Ascending aorta (tissue), 2 donors: ENCODE measurements at regions not wholly inside any gene's neighbourhood (a gene's known extent, or its start where the extent isn't known, plus 50 kb on each side); places are given as distances from the start of the nearest gene placed in this dataset.
"Not testable (repeated sequence)": the region's sequence is repeated elsewhere in the genome, so short reads cannot be mapped to it uniquely, and the experiment has no call there.

Experiments used
- DNase-seq, 2 donors: peaks; one replicate each; pipeline ENCODE4 v3.0.0-alpha.2; 2019; ENCODE audit warnings: low spot score in 2 of 2
- H3K27ac ChIP-seq, 2 donors: fragments of 200-600 bp; sonication (generic); one replicate each; pipeline ENCODE4 v1.5.1; 2016 to 2017; ENCODE audit warnings: mild to moderate bottlenecking in 1 of 2
- H3K27me3 ChIP-seq: fragments of 200-600 bp; sonication (generic); one replicate; pipeline ENCODE4 v1.5.1; 2017
- H3K36me3 ChIP-seq, 2 donors: fragments of 200-600 bp; sonication (generic); one replicate each; pipeline ENCODE4 v1.5.1; 2016
- H3K4me1 ChIP-seq, 2 donors: fragments of 200-600 bp; sonication (generic); one replicate each; pipeline ENCODE4 v1.5.1; 2016 to 2017; ENCODE audit warnings: mild to moderate bottlenecking in 1 of 2
- H3K4me3 ChIP-seq, 2 donors: fragments of 200-600 bp; sonication (generic); one replicate each; pipeline ENCODE4 v1.5.1; 2016 to 2017; ENCODE audit warnings: mild to moderate bottlenecking in 1 of 2
- H3K9me3 ChIP-seq, 2 donors: fragments of 200-600 bp; sonication (generic); one replicate each; pipeline ENCODE4 v1.5.1; 2016
- intact Hi-C: fragments of 100-400 bp; cut with DNase I; formaldehyde crosslinking; loops from one replicate; pipeline ENCODE4 v1.15.1; 2023
- TF ChIP-seq, protein P1 (sequence below), 3 experiments: fragments of 200-600 bp in 2 of 3; fragments of 450-650 bp in 1 of 3; sonication (generic) in 2 of 3; IDR thresholded peaks; one replicate each; pipeline ENCODE4 v1.5.1; 2016 to 2019; ENCODE audit warnings: antibody characterized with exemption in 3 of 3, mild to moderate bottlenecking in 1 of 3, moderate library complexity in 1 of 3

DNA sequence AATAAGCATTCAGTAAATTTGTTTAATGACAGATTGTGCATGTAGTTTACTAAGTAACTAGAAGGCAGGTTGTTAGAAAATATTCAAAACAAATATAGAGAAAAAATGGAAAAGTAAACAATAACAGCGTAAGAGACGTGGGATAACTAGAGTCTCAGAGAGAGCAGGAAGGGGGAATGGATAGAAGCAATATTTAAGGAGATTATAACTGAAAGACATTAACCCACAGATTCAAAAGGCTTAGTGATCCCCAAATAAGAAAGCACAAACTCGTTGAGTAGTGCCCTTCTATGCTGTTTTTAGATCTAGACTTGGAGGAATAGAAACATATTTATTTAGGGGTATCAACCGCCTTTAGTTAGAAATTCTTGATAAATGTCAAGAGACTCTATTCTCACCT is 169.7 kb upstream of the RGS6 start:
- intact Hi-C loops: no loop called here
- TF ChIP-seq, protein P1, sequence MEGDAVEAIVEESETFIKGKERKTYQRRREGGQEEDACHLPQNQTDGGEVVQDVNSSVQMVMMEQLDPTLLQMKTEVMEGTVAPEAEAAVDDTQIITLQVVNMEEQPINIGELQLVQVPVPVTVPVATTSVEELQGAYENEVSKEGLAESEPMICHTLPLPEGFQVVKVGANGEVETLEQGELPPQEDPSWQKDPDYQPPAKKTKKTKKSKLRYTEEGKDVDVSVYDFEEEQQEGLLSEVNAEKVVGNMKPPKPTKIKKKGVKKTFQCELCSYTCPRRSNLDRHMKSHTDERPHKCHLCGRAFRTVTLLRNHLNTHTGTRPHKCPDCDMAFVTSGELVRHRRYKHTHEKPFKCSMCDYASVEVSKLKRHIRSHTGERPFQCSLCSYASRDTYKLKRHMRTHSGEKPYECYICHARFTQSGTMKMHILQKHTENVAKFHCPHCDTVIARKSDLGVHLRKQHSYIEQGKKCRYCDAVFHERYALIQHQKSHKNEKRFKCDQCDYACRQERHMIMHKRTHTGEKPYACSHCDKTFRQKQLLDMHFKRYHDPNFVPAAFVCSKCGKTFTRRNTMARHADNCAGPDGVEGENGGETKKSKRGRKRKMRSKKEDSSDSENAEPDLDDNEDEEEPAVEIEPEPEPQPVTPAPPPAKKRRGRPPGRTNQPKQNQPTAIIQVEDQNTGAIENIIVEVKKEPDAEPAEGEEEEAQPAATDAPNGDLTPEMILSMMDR (IDR thresholded peaks at IDR 0.05): no peak
- no peak for DNase-seq
- Histone ChIP-seq H3K4me1 (no peaks in the 10 kb centered on the region), H3K27me3 (no peaks in the 10 kb centered on the region), H3K27ac (no peak overlapping the region), H3K9me3 (no peaks in the 10 kb centered on the region), H3K4me3 (no peak overlapping the region), H3K36me3 (no peaks in the 10 kb centered on the region)

- TF ChIP-seq, protein P1 (IDR thresholded peaks at IDR 0.05): no peak
- intact Hi-C loops: no loop called here
- Histone ChIP-seq H3K4me1 (no peaks in the 10 kb centered on the region), H3K9me3 (no peaks in the 10 kb centered on the region), H3K36me3 (no peaks in the 10 kb centered on the region), H3K4me3 (no peak overlapping the region), H3K27ac (no peak overlapping the region), H3K27me3 (no peaks in the 10 kb centered on the region)
- no peak for DNase-seq
Observed at GRCh38 chr14:71764701-71765382, 167.4 kb upstream of the RGS6 start.

DNA sequence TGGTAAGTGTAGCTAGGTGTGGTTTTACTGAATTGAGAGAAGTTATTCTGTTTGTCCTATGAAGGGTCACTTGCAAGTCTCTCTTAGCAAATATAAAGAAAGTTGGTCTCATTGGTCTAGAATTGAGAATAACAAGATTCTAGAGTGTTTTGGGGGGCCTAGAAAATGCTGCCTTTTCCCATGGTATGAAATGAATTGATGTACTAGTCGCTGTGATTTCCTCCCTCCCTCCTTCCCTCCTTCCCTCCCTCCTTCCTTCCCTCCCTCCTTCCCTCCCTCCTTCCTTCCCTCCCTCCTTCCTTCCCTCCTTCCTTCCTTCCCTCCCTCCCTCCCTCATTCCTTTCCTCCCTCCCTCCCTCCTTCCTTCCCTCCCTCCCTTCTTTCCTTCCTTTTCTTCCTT is 166.7 kb upstream of the RGS6 start:
- intact Hi-C loops: no loop called here
- TF ChIP-seq, protein P1 (IDR thresholded peaks at IDR 0.05): no peak
- H3K9me3 ChIP-seq: no peaks in the 10 kb centered on the region
- no peaks in the 10 kb centered on the region for H3K4me1 ChIP-seq
- H3K27me3 ChIP-seq: no peaks in the 10 kb centered on the region
- no peak overlapping the region for H3K4me3 ChIP-seq
- DNase-seq: no peak
- H3K36me3 ChIP-seq: no peaks in the 10 kb centered on the region
- no peak overlapping the region for H3K27ac ChIP-seq

DNA sequence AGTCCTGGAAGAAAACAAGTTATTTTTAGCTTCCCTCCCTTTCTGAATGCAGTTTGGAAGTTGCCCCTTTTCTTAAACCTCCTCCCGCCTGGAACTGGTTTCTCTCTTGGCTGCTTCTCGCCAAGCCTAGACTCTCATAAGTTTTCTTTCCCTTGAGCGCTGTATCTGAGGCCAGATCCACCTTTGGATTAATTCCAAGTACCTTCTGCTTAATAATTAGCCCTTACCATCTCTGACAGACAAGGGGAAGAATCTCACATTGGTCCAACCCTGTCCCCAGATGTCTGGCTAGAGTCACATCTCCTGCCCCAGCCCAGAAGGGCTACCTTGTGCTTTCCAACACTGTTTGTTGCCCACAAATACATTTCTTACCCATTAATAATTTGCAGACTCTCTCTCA is 161.8 kb upstream of the RGS6 start:
- Histone ChIP-seq H3K36me3 (no peaks in the 10 kb centered on the region), H3K4me3 (no peak overlapping the region), H3K27ac (no peak overlapping the region), H3K9me3 (no peaks in the 10 kb centered on the region), H3K27me3 (no peaks in the 10 kb centered on the region), H3K4me1 (no peaks in the 10 kb centered on the region)
- intact Hi-C loops: no loop called here
- DNase-seq: no peak
- TF ChIP-seq, protein P1 (IDR thresholded peaks at IDR 0.05): no peak

DNA sequence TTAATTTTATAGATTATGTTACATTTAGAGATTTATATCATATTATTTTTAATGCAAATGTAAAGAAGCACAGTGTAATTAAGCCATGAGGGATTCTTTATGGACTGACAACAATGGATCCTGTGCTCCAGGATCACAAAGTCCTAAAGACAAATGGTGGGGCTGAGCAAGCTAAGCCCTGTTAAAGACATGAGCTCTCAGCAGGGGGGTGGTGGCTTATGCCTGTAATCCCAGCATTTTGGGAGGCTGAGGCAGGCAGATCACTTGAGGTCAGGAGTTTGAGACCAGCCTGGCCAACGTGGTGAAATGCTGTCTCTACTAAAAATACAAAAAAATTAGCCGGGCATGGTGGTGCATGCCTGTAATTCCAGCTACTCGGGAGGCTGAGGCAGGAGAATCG is 160.8 kb upstream of the RGS6 start:
- H3K36me3 ChIP-seq, intact Hi-C loops, H3K4me3 ChIP-seq, H3K27ac ChIP-seq, H3K4me1 ChIP-seq, H3K9me3 ChIP-seq, H3K27me3 ChIP-seq, DNase-seq: not testable (repeated sequence)

DNA sequence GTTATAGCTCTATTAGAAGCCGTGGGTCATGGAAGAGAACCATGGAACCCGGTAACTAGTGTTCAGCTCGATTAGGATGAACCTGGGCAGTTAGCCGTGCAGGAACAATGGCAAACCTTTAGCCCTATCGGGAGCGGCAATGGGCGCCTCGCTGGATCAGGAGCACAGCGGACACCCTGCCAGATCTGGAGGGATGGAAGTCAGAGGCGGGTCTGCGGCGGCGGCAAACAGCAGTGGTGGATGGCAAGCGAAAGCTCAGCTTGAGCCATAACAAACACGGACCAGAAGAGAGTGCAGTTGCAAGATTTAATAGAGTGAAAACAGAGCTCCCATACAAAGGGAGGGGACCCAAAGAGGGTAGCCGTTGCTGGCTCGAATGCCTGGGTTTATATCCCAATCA is 160.2 kb upstream of the RGS6 start:
- H3K4me1 ChIP-seq, DNase-seq, H3K27me3 ChIP-seq, intact Hi-C loops, H3K36me3 ChIP-seq, H3K9me3 ChIP-seq, H3K4me3 ChIP-seq, H3K27ac ChIP-seq: not testable (repeated sequence)

GRCh38 chr14:71773898-71774481 is 158.2 kb upstream of the RGS6 start:
- Histone ChIP-seq H3K4me3 (no peak overlapping the region), H3K27ac (no peak overlapping the region), H3K27me3 (no peaks in the 10 kb centered on the region), H3K36me3 (no peaks in the 10 kb centered on the region), H3K9me3 (no peaks in the 10 kb centered on the region), H3K4me1 (no peaks in the 10 kb centered on the region)
- DNase-seq: no peak
- intact Hi-C loops: no loop called here
- TF ChIP-seq, protein P1 (IDR thresholded peaks at IDR 0.05): no peak
